Rectal smooth muscle tissue (tissue), 1 donor: ENCODE measurements at regions not wholly inside any gene's neighbourhood (a gene's known extent, or its start where the extent isn't known, plus 50 kb on each side); places are given as distances from the start of the nearest gene placed in this dataset.

Experiments used
- H3K27ac ChIP-seq: one replicate; pipeline ENCODE4 v1.7.0; 2013; ENCODE audit warnings: low read depth, low read length, inconsistent platforms
- H3K27me3 ChIP-seq: one replicate; pipeline ENCODE4 v1.7.0; 2013; ENCODE audit warnings: low read length; ENCODE audit not compliant: control insufficient read depth, insufficient read depth
- H3K36me3 ChIP-seq: one replicate; pipeline ENCODE4 v1.7.0; 2013; ENCODE audit warnings: low read length; ENCODE audit not compliant: control insufficient read depth, insufficient read depth
- H3K4me1 ChIP-seq: one replicate; pipeline ENCODE4 v1.7.0; 2013; ENCODE audit warnings: low read length; ENCODE audit not compliant: control insufficient read depth, insufficient read depth
- H3K4me3 ChIP-seq: one replicate; pipeline ENCODE4 v1.7.0; 2013; ENCODE audit warnings: low read length
- H3K9ac ChIP-seq: one replicate; pipeline ENCODE4 v1.7.0; 2013; ENCODE audit warnings: low read length

GRCh38 chr14:44384093-44384492 lies 123.0 kb downstream of the FSCB start:
- Histone ChIP-seq H3K9ac (no peak overlapping the region), H3K4me3 (no peak overlapping the region), H3K27me3 (no peaks in the 10 kb centered on the region), H3K27ac (no peak overlapping the region), H3K36me3 (no peaks in the 10 kb centered on the region), H3K4me1 (no peaks in the 10 kb centered on the region)

GRCh38 chr14:44383636-44384035 lies 123.4 kb downstream of the FSCB start:
- Histone ChIP-seq H3K4me3 (no peak overlapping the region), H3K9ac (no peak overlapping the region), H3K27me3 (no peaks in the 10 kb centered on the region), H3K36me3 (no peaks in the 10 kb centered on the region), H3K4me1 (no peaks in the 10 kb centered on the region), H3K27ac (no peak overlapping the region)

- no peak overlapping the region for H3K27ac ChIP-seq
Measured at GRCh38 chr14:44379292-44379977, 127.6 kb downstream of the FSCB start.

GRCh38 chr14:44374906-44375305 lies 132.2 kb downstream of the FSCB start:
- H3K9ac ChIP-seq: no peak overlapping the region
- H3K27ac ChIP-seq: no peak overlapping the region
- no peaks in the 10 kb centered on the region for H3K27me3 ChIP-seq
- no peak overlapping the region for H3K4me3 ChIP-seq
- H3K4me1 ChIP-seq: no peaks in the 10 kb centered on the region
- no peaks in the 10 kb centered on the region for H3K36me3 ChIP-seq

More at GRCh38 chr14:44379292-44379977, 127.6 kb downstream of the FSCB start:
- Histone ChIP-seq H3K9ac (no peak overlapping the region), H3K27me3 (no peaks in the 10 kb centered on the region), H3K4me3 (no peak overlapping the region), H3K36me3 (no peaks in the 10 kb centered on the region), H3K4me1 (no peaks in the 10 kb centered on the region)

- H3K4me1 ChIP-seq: no peaks in the 10 kb centered on the region
- no peaks in the 10 kb centered on the region for H3K27me3 ChIP-seq
- H3K4me3 ChIP-seq: no peak overlapping the region
- H3K36me3 ChIP-seq: no peaks in the 10 kb centered on the region
- no peak overlapping the region for H3K9ac ChIP-seq
- H3K27ac ChIP-seq: no peak overlapping the region
Measured at GRCh38 chr14:44372807-44373489, 134.1 kb downstream of the FSCB start.

GRCh38 chr14:44372231-44372630 lies 134.9 kb downstream of the FSCB start:
- Histone ChIP-seq H3K4me1 (no peaks in the 10 kb centered on the region), H3K36me3 (no peaks in the 10 kb centered on the region), H3K27ac (no peak overlapping the region), H3K27me3 (no peaks in the 10 kb centered on the region), H3K4me3 (no peak overlapping the region), H3K9ac (no peak overlapping the region)

GRCh38 chr14:44370727-44371126 lies 136.4 kb downstream of the FSCB start:
- Histone ChIP-seq H3K27ac (no peak overlapping the region), H3K36me3 (no peaks in the 10 kb centered on the region), H3K9ac (no peak overlapping the region), H3K4me1 (no peaks in the 10 kb centered on the region), H3K27me3 (no peaks in the 10 kb centered on the region), H3K4me3 (no peak overlapping the region)

- no peak overlapping the region for H3K27ac ChIP-seq
- no peak overlapping the region for H3K4me3 ChIP-seq
- H3K36me3 ChIP-seq: no peaks in the 10 kb centered on the region
- no peaks in the 10 kb centered on the region for H3K4me1 ChIP-seq
- no peak overlapping the region for H3K9ac ChIP-seq
- H3K27me3 ChIP-seq: no peaks in the 10 kb centered on the region
Measured at GRCh38 chr14:44369401-44370123, 137.5 kb downstream of the FSCB start.

- Histone ChIP-seq H3K27me3 (no peaks in the 10 kb centered on the region), H3K4me3 (no peak overlapping the region), H3K27ac (no peak overlapping the region), H3K9ac (no peak overlapping the region), H3K36me3 (no peaks in the 10 kb centered on the region), H3K4me1 (no peaks in the 10 kb centered on the region)
Measured at GRCh38 chr14:44361083-44361482, 146.0 kb downstream of the FSCB start.

GRCh38 chr14:44353805-44354204 lies 153.3 kb downstream of the FSCB start:
- H3K27me3 ChIP-seq: no peaks in the 10 kb centered on the region
- no peak overlapping the region for H3K27ac ChIP-seq
- H3K9ac ChIP-seq: no peak overlapping the region
- H3K4me3 ChIP-seq: no peak overlapping the region
- no peaks in the 10 kb centered on the region for H3K36me3 ChIP-seq
- no peaks in the 10 kb centered on the region for H3K4me1 ChIP-seq

GRCh38 chr14:44352201-44352600 lies 154.9 kb downstream of the FSCB start:
- no peak overlapping the region for H3K27ac ChIP-seq
- H3K4me3 ChIP-seq: no peak overlapping the region
- H3K9ac ChIP-seq: no peak overlapping the region
- H3K4me1 ChIP-seq: no peaks in the 10 kb centered on the region
- H3K36me3 ChIP-seq: no peaks in the 10 kb centered on the region
- H3K27me3 ChIP-seq: no peaks in the 10 kb centered on the region

GRCh38 chr14:44347316-44347715 lies 159.8 kb downstream of the FSCB start:
- Histone ChIP-seq H3K9ac (no peak overlapping the region), H3K4me1 (no peaks in the 10 kb centered on the region), H3K27me3 (no peaks in the 10 kb centered on the region), H3K27ac (no peak overlapping the region), H3K4me3 (no peak overlapping the region), H3K36me3 (no peaks in the 10 kb centered on the region)
